ENCODE measurements at regions not wholly inside any gene's neighbourhood (a gene's known extent, or its start where the extent isn't known, plus 50 kb on each side); places are given as distances from the start of the nearest gene placed in this dataset.

DNA sequence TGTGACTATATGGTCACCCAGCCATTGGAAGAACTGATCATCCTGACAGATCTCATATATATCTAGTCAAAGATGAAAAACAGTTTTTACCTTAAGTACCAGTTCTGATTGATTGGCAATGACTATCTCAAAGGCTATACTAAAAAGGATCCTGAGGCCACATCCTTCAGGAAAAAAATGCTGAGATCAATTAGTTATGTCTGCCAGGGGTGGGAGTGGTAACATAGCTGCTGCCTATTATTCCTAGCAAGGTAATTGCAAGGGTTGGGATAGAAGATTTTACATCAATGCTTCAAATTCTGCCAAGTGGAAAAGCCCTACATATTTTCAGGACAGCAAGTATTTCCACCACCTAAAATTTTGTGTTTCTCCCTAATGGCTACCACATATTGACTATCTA lies 114.7 kb downstream of the C1D start:
- TF ChIP-seq, protein P1, sequence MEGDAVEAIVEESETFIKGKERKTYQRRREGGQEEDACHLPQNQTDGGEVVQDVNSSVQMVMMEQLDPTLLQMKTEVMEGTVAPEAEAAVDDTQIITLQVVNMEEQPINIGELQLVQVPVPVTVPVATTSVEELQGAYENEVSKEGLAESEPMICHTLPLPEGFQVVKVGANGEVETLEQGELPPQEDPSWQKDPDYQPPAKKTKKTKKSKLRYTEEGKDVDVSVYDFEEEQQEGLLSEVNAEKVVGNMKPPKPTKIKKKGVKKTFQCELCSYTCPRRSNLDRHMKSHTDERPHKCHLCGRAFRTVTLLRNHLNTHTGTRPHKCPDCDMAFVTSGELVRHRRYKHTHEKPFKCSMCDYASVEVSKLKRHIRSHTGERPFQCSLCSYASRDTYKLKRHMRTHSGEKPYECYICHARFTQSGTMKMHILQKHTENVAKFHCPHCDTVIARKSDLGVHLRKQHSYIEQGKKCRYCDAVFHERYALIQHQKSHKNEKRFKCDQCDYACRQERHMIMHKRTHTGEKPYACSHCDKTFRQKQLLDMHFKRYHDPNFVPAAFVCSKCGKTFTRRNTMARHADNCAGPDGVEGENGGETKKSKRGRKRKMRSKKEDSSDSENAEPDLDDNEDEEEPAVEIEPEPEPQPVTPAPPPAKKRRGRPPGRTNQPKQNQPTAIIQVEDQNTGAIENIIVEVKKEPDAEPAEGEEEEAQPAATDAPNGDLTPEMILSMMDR (IDR thresholded peaks at IDR 0.05), result no peak
- no peak for TF ChIP-seq POLR2A (IDR thresholded peaks at IDR 0.05)

All from transverse colon (tissue), 3 donors.